Fibroblast of skin of left quadriceps (primary cell): ENCODE measurements at regions not wholly inside any gene's neighbourhood (a gene's known extent, or its start where the extent isn't known, plus 50 kb on each side); places are given as distances from the start of the nearest gene placed in this dataset.
A peak's percentile ranks its signal among the peaks of the same experiment; 100 is the strongest.
"Not testable (repeated sequence)": the region's sequence is repeated elsewhere in the genome, so short reads cannot be mapped to it uniquely, and the experiment has no call there.

Source experiments
- DNase-seq, 2 experiments: peaks; one replicate each; pipeline ENCODE4 v3.0.0-alpha.2; 2013; ENCODE audit warnings: low read depth in 2 of 2

DNA sequence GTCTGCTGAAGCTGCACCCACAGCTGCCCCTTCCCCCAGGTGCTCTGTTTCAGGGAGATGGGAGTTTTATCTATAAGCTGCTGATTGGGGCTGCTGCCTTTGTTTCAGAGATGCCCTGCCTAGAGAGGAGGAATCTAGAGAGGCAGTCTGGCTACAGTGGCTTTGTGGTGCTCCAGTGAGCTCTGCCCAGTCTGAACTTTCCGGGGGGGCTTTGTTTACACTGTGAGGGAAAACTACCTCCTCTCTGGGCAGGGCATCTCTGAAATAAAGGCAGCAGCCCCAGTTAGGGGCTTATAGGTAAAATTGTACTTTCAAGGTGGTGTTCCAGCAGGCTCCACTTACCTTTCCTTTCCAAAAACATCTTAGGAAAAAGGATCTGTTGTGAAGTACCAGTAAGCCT, 242.2 kb downstream of the SPRY1 start:
- no peak for DNase-seq

GRCh38 chr4:123640271-123640670, 243.7 kb downstream of the SPRY1 start:
- DNase-seq, result no peak

- DNase-seq, result no peak
These were observed 244.2 kb downstream of the SPRY1 start for GRCh38 chr4:123640824-123641223.

- DNase-seq, result no peak
These were observed 247.1 kb downstream of the SPRY1 start for GRCh38 chr4:123643691-123644090.

DNA sequence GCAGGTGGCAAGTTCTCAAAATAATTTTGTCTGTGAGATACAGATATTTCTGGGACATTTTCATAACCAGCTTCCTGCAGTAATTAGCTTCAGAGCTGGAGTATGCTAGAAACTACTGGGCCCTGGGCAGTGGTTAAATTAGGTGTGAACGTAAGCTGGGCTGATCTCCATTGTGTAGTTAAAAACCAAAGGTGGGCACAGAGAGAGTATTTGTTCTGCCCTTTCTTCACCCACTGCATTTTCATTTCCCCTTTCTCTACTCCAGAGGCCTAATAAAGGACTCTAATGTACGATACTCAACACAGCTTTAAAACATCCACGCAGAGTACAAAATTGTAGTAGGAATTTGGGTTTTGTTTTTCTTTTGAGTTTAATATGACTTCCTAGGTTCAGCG, 252.7 kb downstream of the SPRY1 start:
- no peak for DNase-seq

DNA sequence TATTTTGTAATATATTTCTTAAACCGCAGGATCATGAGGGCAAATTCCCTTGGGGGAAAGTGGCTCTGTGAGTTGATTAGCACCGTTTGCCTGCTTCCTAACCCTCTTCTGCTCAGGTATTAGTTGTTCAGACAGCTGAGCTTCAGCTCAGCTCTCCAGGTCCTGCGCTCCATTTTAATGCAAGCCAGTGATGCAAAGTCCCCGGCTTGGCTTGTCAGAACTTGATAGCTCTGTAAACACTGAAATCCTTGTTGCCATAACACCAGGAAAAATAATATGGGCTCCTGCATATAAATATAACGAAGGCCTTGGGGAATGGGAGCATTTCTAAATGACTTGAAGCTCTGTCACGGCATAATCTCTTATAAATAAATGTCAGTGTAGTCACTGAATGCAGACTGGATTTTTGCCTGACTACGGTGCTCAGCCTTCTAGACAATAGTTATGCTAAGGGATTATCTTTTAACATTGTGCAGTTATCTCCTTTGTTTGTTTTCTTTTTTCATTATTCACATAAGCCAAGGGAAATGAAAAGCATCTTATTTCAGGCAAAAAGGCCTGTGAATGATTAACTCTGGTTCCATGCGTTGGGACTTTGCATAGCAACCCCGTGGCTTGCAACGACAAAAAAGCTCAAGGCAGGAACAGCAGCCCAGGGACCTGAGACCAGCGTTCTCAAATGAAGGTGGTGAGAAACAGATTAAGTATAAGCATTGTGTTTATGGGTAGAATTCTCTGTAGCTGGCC, 253.2 kb downstream of the SPRY1 start:
- peak in 1 of 2 experiments; percentile 23 for DNase-seq

DNA sequence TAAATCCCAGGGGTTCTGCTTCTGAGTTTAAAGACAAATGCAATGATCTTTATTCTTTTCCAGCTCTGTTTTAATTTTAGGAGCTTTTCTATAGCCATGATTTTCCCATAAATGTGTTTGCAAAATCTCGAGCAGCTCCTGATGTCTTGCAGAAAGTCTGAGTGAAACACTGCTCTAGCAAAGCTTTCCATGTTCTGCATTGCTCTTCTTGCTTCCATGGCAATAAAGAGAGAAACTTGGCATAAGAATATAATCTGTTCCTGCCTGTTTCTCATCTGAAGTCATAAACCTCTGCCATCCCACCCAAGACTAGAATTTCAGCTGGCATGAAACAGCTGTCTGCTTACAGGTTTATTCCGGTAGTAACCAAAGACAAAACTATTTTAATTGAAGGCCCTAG, 254.5 kb downstream of the SPRY1 start:
- DNase-seq, result no peak

DNA sequence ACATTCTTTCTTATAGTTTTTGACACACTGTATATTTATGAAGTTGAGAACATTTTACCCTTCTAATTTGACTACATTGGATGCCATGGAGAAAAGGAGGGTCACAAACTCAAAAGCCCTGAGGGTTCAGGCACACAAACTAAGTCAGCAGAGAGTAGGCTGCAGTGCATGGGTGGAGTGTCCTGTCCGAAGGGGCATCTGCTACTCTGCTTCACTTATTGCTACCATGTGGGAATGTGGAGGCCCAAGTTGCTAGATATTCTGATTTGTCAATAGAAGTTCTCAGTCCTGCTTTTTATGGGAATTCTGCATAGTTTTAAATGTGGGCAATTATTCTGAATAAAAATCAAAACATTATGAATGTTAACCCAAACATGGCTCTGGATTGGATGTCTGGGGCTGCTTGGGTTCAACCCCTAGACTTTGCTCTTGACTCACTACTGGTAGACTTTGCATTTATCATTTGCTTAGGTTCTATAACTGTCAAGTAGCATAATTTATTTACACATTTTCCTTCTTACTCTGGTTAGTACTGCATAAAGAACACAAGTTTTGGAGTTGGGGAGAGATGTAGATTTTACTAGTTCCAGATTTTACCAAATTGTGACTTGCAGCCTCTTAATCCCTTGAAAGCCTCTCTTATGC, 255.1 kb downstream of the SPRY1 start:
- DNase-seq, result no peak

GRCh38 chr4:123652476-123652875, 255.9 kb downstream of the SPRY1 start:
- no peak for DNase-seq

DNA sequence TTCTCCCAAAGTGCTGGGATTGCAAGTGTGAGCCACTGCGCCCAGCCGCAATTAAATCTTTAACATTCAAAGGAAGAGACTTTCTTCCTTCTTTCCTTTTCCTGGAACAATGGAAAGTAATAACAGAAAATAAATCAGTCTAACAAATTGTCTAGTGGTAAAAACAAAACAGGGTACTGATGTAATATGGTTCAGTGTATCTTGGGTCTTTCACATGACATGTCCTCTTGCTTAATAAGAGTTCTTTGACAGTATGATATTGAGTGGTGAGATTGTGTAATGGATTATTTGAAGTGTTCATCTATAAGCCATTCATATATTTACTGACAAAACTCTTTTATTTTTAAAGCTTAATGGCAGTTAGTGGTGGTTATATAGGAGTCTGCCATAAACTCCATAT, 256.6 kb downstream of the SPRY1 start:
- no peak for DNase-seq

DNA sequence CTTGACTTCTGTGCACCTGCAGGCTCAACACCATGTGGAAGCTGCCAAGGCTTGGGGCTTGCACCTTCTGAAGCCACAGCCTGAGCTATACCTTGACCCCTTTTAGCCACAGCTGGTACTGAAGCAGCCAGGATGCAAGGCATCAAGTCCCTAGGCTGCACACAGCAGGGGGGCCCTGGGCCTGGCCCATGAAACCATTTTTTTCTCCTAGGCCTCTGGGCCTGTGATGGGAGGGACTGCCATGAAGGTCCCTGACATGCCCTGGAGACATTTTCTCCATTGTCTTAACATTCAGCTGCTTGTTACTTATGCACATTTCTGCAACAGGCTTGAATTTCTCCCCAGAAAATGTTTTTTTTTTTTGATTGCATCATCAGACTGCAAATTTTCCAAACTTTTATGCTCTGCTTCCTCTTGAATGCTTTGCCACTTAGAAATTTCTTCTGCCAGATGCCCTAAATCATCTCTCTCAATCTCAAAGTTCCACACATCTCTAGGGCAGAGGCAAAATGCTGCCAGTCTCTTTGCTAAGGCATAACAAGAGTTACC, 260.2 kb downstream of the SPRY1 start:
- not testable (repeated sequence) for DNase-seq

- not testable (repeated sequence) for DNase-seq
These were observed 261.0 kb downstream of the SPRY1 start for GRCh38 chr4:123657606-123658005.

GRCh38 chr4:123659262-123659661, 262.7 kb downstream of the SPRY1 start:
- no peak for DNase-seq

DNA sequence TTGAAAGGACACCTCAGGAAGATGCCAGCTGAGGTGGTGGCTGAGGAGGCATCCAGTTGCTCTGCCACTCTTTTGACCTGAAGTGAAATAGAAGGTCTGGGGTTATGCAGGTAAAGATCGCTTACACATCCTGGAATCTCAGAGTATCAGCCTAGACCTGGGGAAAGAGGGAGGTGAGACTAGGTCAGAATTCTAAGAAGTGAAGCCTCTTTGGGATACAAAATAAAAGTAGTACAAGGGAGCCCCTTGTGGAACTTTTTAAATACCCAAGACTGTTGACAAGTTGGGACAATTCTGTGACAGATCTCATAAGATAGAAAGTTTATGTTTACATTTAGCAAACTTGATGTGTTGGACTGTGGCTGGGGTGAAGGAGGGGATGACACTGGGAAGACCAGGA, 263.1 kb downstream of the SPRY1 start:
- no peak for DNase-seq

GRCh38 chr4:123661080-123661737, 264.6 kb downstream of the SPRY1 start:
- DNase-seq, result no peak

- no peak for DNase-seq
These were observed 266.2 kb downstream of the SPRY1 start for GRCh38 chr4:123662827-123663226.

GRCh38 chr4:123666486-123666885, 269.9 kb downstream of the SPRY1 start:
- no peak for DNase-seq

- DNase-seq, result no peak
These were observed 270.9 kb downstream of the SPRY1 start for GRCh38 chr4:123667496-123667895.

GRCh38 chr4:123667991-123668390, 271.4 kb downstream of the SPRY1 start:
- no peak for DNase-seq

DNA sequence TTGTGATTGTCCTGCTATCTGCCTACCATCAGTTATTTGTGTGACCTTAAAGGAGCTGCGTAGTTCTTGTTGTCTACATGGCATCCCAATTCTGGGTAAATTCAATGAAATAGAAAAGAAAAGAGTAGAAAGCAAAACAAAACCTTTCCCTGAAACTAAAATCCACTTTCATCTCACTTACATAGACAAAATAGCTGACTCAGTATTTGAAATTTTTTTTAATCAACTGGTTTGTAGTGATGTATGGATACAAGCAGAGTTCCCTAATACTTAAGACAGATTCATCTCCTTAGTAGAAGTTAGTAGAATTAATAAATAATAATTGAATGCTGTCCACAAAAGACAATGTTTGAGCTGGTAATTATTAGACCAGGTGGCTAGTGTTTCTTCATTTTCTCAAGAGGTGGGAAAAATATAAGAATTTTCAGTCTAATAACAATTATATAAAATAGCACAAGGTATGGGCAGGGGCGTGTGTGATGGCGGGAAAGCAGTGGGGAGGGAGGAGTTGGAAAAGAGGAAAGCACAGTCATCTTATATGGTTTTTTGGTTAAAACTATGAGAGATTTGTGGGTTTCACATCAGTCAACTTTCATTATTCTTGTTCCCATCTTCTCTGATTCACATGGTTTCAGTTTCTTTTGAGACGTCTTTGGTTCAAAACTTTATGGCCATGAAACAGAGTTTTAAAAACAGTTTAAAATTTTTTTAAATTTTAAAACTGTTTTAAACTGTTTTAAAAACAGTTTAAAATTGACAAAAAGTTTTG, 275.2 kb downstream of the SPRY1 start:
- DNase-seq, result no peak

GRCh38 chr4:123672987-123673386, 276.4 kb downstream of the SPRY1 start:
- DNase-seq, result no peak

DNA sequence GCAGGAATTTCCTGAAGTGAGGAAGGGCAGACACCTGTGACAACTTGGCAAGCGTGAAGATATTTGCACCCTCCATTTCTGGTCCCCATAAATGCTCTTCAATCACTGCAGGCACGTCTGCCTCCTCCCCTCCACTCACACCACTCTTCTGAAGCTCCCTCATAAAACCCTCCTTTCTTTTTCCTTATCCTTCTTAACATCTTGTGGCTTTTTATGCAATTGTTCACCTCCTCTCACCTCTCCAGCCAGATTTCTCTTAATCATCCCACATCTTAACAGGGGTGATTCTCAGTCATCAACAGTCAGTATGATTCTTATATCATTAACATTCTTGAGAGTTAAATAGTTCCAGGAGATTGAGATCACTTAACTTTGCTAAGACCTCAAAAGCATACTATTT, 277.4 kb downstream of the SPRY1 start:
- DNase-seq, result no peak
